ENCODE measurements at regions not wholly inside any gene's neighbourhood (a gene's known extent, or its start where the extent isn't known, plus 50 kb on each side); places are given as distances from the start of the nearest gene placed in this dataset.
A peak's percentile ranks its signal among the peaks of the same experiment; 100 is the strongest.

DNA sequence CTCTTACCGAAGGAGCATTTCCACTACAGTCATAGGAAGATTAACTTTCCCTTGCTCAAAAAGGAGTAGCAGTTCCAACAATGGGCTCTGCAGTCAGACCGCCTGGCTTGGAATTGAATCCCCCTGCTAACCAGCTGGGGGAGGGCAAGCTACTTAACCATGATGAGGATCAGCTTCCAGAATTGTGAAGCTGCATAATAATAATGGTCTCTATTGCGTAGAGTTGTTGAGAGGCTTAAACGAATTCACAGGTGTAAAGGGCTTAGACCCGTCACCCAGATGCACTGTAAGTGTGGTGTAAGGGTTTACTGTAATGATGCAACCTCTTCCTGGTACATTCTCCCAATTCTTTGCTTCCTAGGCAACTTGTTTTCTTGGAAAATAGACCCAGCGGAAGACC is 185.2 kb upstream of the RGMA start:
- Histone ChIP-seq H3K4me1 (no peaks in the 10 kb centered on the region), H3K27me3 (no peaks in the 10 kb centered on the region), H3K9me3 (peaks cover 0 to 50% (median 15%) of the 10 kb centered on the region in 11 donors), H3K4me3 (no peak overlapping the region), H3K36me3 (no peaks in the 10 kb centered on the region), H3K27ac (no peak overlapping the region)
- 67 to 75% methylated on average over 6 of the region's 6 CpGs for WGBS, 2 donors
- ATAC-seq (no peak), DNase-seq (no peak)
- intact Hi-C loops (cut with DNase I) = no loop called here
- no peak for TF ChIP-seq CTCF (IDR thresholded peaks at IDR 0.05)

DNA sequence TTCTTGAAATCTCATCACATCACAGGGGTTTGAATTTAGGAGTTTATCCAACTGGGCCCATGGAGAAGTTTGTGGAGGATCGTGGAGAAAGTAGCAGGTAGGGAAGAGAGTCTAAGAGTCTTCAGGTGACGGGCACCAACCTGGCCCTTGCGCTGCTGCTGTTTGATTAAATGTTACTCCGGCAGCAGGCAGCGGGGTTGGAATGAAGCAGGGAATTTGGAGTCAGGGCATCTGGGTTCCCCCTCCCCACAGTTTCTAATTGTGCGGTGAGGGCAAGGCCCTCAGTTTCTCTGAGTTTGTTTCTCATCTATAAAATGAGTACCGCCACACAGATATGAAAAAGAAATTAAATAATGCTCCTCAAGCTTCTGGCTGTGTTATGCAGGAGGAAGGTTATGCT is 182.9 kb upstream of the RGMA start:
- whole genome bisulfite sequencing, 2 donors = 93% methylated on average over 7 of the region's 7 CpGs
- no peak for ATAC-seq
- no peak for DNase-seq
- intact Hi-C loops (cut with DNase I) = no loop called here
- H3K27ac ChIP-seq = no peak overlapping the region
- no peak for TF ChIP-seq CTCF (IDR thresholded peaks at IDR 0.05)
- H3K27me3 ChIP-seq = no peaks in the 10 kb centered on the region
- H3K4me3 ChIP-seq = no peak overlapping the region
- peaks cover 0 to 58% (median 15%) of the 10 kb centered on the region in 11 donors for H3K9me3 ChIP-seq
- H3K36me3 ChIP-seq = no peaks in the 10 kb centered on the region
- no peaks in the 10 kb centered on the region for H3K4me1 ChIP-seq

GRCh38 chr15:93270937-93271467 is 182.0 kb upstream of the RGMA start:
- DNase-seq (no peak), ATAC-seq (no peak)
- Histone ChIP-seq H3K36me3 (no peaks in the 10 kb centered on the region), H3K4me1 (no peaks in the 10 kb centered on the region), H3K9me3 (peaks cover 0 to 58% (median 15%) of the 10 kb centered on the region in 11 donors), H3K27ac (peak overlapping the region in 1 of 10 donors; percentile 0), H3K27me3 (no peaks in the 10 kb centered on the region), H3K4me3 (no peak overlapping the region)
- TF ChIP-seq CTCF (IDR thresholded peaks at IDR 0.05) = no peak
- WGBS, 2 donors = 63 to 69% methylated on average over 8 of the region's 8 CpGs
- intact Hi-C loops (cut with DNase I) = no loop called here

GRCh38 chr15:93268066-93268465 is 179.1 kb upstream of the RGMA start:
- no peak for ATAC-seq
- no peak for TF ChIP-seq CTCF (IDR thresholded peaks at IDR 0.05)
- Histone ChIP-seq H3K4me1 (no peaks in the 10 kb centered on the region), H3K27me3 (no peaks in the 10 kb centered on the region), H3K27ac (no peak overlapping the region), H3K36me3 (no peaks in the 10 kb centered on the region), H3K9me3 (peaks cover 0 to 57% (median 15%) of the 10 kb centered on the region in 11 donors), H3K4me3 (no peak overlapping the region)
- 85 to 93% methylated on average over 4 of the region's 4 CpGs for WGBS, 2 donors
- DNase-seq = no peak
- intact Hi-C loops (cut with DNase I) = no loop called here

All from heart right ventricle (tissue), 16 donors.